ENCODE measurements at regions not wholly inside any gene's neighbourhood (a gene's known extent, or its start where the extent isn't known, plus 50 kb on each side); places are given as distances from the start of the nearest gene placed in this dataset.

GRCh38 chr4:148850257-148850995 is 408.2 kb upstream of the NR3C2 start:
- H3K4me2 ChIP-seq (ENCODE audit: insufficient read depth, low read length) = no peak overlapping the region
- H3K36me3 ChIP-seq (ENCODE audit: insufficient read depth, low read length) = no peaks in the 10 kb centered on the region
- H3K9me3 ChIP-seq (ENCODE audit: insufficient read depth, low read length, severe bottlenecking) = no peaks in the 10 kb centered on the region
- ATAC-seq (ENCODE audit: insufficient read depth, low read depth) = no peak
- no peak for DNase-seq
- H3K9ac ChIP-seq (ENCODE audit: low read depth, low read length) = no peak overlapping the region
- H3K27me3 ChIP-seq (ENCODE audit: insufficient read depth, low read length, poor library complexity) = no peaks in the 10 kb centered on the region
- no peaks in the 10 kb centered on the region for H4K20me1 ChIP-seq (ENCODE audit: insufficient read depth, low read length)
- no peak overlapping the region for H2AFZ ChIP-seq (ENCODE audit: low read depth, low read length)
- TF ChIP-seq CTCF (IDR thresholded peaks at IDR 0.05; ENCODE audit: borderline replicate concordance, extremely low read depth, low read length, poor library complexity, severe bottlenecking) (no peak), EZH2 (IDR thresholded peaks at IDR 0.05; ENCODE audit: borderline replicate concordance, low read depth, low read length, severe bottlenecking) (no peak)
- H3K79me2 ChIP-seq (ENCODE audit: insufficient read depth, low read length) = no peaks in the 10 kb centered on the region
- no peak overlapping the region for H3K27ac ChIP-seq (ENCODE audit: low read length)
- H3K4me1 ChIP-seq (ENCODE audit: insufficient read depth, low read length) = no peaks in the 10 kb centered on the region
- no peak overlapping the region for H3K4me3 ChIP-seq (ENCODE audit: low read depth in 1 of 2, low read length in 2 of 2)

GRCh38 chr4:148849581-148849980 is 407.4 kb upstream of the NR3C2 start:
- H3K79me2 ChIP-seq (ENCODE audit: insufficient read depth, low read length) = no peaks in the 10 kb centered on the region

GRCh38 chr4:148847544-148848255 is 405.5 kb upstream of the NR3C2 start:
- Histone ChIP-seq H3K79me2 (ENCODE audit: insufficient read depth, low read length) (no peaks in the 10 kb centered on the region), H3K9ac (ENCODE audit: low read depth, low read length) (no peak overlapping the region), H3K27ac (ENCODE audit: low read length) (no peak overlapping the region), H3K27me3 (ENCODE audit: insufficient read depth, low read length, poor library complexity) (no peaks in the 10 kb centered on the region), H3K4me2 (ENCODE audit: insufficient read depth, low read length) (no peak overlapping the region), H3K9me3 (ENCODE audit: insufficient read depth, low read length, severe bottlenecking) (no peaks in the 10 kb centered on the region), H4K20me1 (ENCODE audit: insufficient read depth, low read length) (no peaks in the 10 kb centered on the region), H2AFZ (ENCODE audit: low read depth, low read length) (no peak overlapping the region), H3K4me1 (ENCODE audit: insufficient read depth, low read length) (no peaks in the 10 kb centered on the region), H3K4me3 (ENCODE audit: low read depth in 1 of 2, low read length in 2 of 2) (no peak overlapping the region), H3K36me3 (ENCODE audit: insufficient read depth, low read length) (no peaks in the 10 kb centered on the region)
- no peak for ATAC-seq (ENCODE audit: insufficient read depth, low read depth)
- DNase-seq = no peak
- TF ChIP-seq CTCF (IDR thresholded peaks at IDR 0.05; ENCODE audit: borderline replicate concordance, extremely low read depth, low read length, poor library complexity, severe bottlenecking) (no peak), EZH2 (IDR thresholded peaks at IDR 0.05; ENCODE audit: borderline replicate concordance, low read depth, low read length, severe bottlenecking) (no peak)

More at GRCh38 chr4:148849581-148849980, 407.4 kb upstream of the NR3C2 start:
- Histone ChIP-seq H3K4me3 (ENCODE audit: low read depth in 1 of 2, low read length in 2 of 2) (no peak overlapping the region), H3K9me3 (ENCODE audit: insufficient read depth, low read length, severe bottlenecking) (no peaks in the 10 kb centered on the region), H3K4me2 (ENCODE audit: insufficient read depth, low read length) (no peak overlapping the region), H3K27ac (ENCODE audit: low read length) (no peak overlapping the region), H2AFZ (ENCODE audit: low read depth, low read length) (no peak overlapping the region), H4K20me1 (ENCODE audit: insufficient read depth, low read length) (no peaks in the 10 kb centered on the region), H3K4me1 (ENCODE audit: insufficient read depth, low read length) (no peaks in the 10 kb centered on the region), H3K9ac (ENCODE audit: low read depth, low read length) (no peak overlapping the region), H3K36me3 (ENCODE audit: insufficient read depth, low read length) (no peaks in the 10 kb centered on the region), H3K27me3 (ENCODE audit: insufficient read depth, low read length, poor library complexity) (no peaks in the 10 kb centered on the region)
- TF ChIP-seq CTCF (IDR thresholded peaks at IDR 0.05; ENCODE audit: borderline replicate concordance, extremely low read depth, low read length, poor library complexity, severe bottlenecking) (no peak), EZH2 (IDR thresholded peaks at IDR 0.05; ENCODE audit: borderline replicate concordance, low read depth, low read length, severe bottlenecking) (no peak)
- DNase-seq = no peak
- no peak for ATAC-seq (ENCODE audit: insufficient read depth, low read depth)
